GM21619 (cell line): ENCODE measurements at regions not wholly inside any gene's neighbourhood (a gene's known extent, or its start where the extent isn't known, plus 50 kb on each side); places are given as distances from the start of the nearest gene placed in this dataset.
"Not testable (repeated sequence)": the region's sequence is repeated elsewhere in the genome, so short reads cannot be mapped to it uniquely, and the experiment has no call there.

Experiments used
- ATAC-seq: cut with Tn5 transposase; IDR thresholded peaks from one replicate; pipeline ENCODE4 v1.9.1; 2021; ENCODE audit not compliant: unreplicated experiment

- ATAC-seq = no peak
These were observed 415.9 kb downstream of the ETS1 start for GRCh38 chr11:128171506-128171905.

- no peak for ATAC-seq
These were observed 421.8 kb downstream of the ETS1 start for GRCh38 chr11:128165572-128165971.

DNA sequence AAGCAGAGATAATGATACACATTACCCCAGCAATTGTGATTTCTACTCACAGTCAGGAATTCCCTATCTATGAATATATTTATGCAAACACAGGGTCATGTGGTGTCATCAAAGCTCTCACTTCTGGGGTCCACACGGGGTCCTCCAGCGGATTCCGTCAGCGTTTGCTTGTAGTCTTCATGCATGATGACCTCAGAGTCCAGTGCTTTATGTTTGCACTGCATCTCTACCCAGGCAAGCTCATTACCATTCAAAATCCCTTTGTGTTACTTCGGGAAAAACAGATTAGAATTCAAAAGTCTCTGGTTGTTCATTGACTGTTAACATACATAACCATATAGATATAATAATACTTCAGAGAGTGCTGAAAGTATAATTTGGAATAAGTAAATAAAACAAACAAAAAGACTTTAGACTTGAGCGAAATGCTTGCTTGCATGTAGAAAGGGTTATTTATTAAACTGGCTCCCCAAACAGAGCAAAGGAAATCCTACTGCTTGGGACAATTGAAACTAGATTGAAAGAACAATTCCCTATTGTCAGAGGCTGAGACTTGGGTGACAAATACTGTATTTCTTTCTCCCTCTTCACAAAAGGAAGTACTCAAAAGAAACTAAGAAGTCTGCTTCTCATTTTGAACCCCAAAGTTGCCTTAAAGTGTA, 423.1 kb downstream of the ETS1 start:
- ATAC-seq = no peak

- no peak for ATAC-seq
These were observed 425.4 kb downstream of the ETS1 start for GRCh38 chr11:128161994-128162393.

DNA sequence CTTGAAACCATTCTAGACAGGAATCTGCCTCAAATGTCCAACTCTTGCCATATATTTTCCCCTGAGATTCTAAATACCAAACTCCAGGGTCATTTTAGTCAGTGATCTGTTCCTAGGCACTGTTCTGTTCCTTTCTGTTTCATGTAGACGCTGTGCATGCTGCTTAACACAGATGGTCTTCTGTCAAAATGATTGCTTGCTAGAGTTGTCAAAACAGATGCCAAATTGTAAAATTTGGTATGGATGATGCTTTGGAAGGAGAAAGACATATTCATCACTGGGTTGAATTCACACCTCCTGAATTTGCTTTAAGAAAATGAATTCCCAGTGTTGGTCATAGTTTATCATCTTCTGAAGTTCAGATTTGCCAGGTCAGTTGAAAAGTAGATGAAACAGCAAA, 425.9 kb downstream of the ETS1 start:
- ATAC-seq = no peak

DNA sequence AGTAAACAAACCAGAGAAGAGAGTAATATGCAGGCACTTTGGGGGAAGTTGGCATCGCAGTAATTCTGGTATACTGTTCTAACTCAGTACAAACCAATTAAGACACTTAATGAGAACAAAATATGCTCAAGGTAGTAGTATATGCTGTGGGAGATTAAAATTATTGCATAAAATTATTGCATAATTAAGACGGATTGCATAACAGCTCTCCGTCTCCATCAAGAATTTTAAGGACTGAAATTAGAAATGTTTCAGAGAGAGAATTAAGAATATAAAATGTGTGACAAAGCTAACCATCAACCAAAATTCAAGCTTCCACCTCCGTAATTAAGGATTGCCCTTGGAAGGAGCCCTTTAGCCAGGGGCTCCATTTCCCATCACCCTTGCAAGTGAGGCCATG, 428.5 kb downstream of the ETS1 start:
- ATAC-seq = no peak

- ATAC-seq = peak; percentile 92
These were observed 429.7 kb downstream of the ETS1 start for GRCh38 chr11:128157423-128158298.

DNA sequence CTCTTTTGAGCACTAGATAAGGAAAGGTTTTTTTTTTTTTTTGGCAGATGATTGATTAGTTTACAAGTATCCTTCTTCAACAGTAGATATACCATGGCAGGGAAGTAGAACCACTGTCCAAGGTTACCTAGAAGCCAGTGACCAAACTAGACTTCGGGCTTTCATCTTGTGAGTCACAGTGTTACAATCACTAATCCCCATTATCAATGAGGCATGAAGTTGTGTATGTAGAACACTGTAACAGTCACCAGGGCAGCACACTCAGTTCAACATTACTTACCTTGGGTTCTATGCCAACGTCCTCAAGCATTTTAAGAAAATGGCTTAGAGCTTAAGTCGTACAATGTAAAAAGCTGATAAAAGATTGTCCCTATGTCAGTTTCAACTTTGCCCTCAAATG, 430.9 kb downstream of the ETS1 start:
- ATAC-seq = no peak

DNA sequence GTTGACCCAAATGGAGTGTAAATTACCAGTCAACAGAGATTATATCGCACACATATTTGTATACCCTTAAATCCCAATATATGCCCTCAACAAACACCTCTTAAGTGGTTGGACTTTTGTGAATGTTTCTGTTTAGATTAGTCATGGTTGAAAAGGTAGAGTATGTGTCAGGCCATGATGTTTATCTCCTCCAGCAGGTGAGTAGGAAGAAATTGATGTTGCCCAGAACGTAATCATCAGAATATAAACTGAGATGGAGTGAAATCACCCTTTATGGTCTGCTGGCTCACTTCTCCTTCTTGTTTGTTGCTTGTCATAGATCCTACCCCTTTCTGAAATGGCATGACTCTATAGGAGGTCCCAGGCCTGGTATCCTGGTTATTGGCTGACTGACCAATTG, 431.8 kb downstream of the ETS1 start:
- no peak for ATAC-seq

GRCh38 chr11:128153697-128154048, 433.7 kb downstream of the ETS1 start:
- ATAC-seq = no peak

- no peak for ATAC-seq
These were observed 434.3 kb downstream of the ETS1 start for GRCh38 chr11:128152796-128153696.

DNA sequence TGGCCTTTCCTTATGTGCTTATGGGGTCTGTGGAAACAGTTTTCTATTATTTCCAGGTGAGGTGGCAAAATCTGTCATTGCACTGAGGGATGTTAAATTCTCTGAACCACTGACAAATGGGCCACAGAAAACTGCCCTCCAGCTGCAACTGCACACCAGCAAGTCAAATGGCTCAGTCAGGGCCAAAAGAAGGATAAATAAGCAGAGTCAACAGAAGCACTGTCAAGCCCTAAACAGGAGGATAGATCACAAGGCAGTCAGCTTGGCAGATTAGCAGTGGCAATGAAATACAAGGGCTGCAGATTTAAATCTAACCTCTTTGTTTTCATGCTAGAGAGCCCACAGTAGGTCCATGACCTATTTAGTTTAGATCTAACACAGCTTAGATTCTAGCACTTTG, 435.6 kb downstream of the ETS1 start:
- ATAC-seq = no peak

DNA sequence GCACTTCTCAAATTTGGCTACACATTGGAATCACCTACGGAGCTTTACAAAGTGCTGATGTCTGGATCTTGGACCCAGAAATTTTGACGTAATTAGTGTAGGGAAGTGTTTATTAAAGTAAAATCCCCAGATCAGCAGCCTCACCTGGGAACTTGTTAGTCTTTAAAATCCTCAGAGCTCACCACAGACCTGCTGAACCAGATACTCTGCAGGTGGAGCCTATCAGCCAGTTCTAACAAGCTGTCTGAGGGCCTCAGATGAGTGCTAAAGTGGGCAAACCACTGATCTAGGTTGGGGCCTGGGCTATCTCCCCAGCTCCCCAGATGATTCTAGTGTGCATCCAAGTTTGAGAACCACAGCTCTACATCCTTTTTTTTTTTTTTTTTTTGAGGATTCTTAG, 436.0 kb downstream of the ETS1 start:
- ATAC-seq = no peak

- ATAC-seq = no peak
These were observed 439.1 kb downstream of the ETS1 start for GRCh38 chr11:128148208-128148607.

GRCh38 chr11:128146926-128147605, 440.3 kb downstream of the ETS1 start:
- no peak for ATAC-seq

DNA sequence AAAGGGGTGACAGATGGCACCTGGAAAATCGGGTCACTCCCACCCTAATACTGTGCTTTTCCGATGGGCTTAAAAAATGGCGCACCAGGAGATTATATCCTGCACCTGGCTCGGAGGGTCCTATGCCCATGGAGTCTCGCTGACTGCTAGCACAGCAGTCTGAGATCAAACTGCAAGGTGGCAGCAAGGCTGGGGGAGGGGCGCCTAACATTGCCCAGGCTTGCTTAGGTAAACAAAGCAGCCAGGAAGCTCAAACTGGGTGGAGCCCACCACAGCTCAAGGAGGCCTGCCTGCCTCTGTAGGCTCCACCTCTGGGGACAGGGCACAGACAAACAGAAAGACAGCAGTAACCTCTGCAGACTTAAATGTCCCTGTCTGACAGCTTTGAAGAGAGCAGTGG, 447.1 kb downstream of the ETS1 start:
- not testable (repeated sequence) for ATAC-seq

DNA sequence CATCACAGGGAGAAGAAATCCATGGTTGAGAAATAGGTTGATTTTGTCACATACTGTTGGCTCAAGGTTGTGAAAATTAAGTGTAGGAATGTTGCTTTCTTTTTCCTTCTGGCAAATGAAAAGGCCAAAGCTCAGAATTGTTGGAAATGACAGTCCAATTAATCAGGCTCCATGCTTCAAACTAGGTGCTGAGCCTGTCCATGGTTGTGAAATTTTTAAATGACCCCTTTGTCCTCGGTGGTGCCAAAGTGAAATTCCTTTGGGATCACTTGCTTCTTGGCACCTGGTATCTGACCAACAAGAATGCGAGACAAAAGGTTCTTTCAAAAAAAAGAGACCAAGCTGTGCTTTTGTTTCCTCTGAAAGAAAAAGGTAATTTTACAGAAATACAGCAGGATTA, 451.9 kb downstream of the ETS1 start:
- no peak for ATAC-seq

DNA sequence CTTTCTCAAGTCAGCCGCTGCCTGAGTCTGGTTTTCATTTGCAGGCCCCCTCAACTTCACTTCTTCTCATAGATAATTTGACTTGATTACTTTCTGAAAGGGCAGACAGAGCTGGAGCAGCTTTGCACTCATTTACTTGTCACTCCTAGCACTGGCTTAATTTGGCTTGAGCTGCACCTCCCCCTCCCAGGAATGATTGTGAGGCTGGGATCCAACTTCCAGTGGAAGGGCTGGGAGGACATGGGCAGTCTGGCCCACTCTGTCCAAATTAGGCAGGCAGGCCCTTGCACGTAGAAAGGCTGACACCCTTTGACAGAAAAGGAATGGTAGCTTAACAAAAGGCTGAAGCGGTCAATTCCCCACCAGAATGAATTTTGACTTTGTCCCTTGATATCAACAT, 453.9 kb downstream of the ETS1 start:
- ATAC-seq = no peak

DNA sequence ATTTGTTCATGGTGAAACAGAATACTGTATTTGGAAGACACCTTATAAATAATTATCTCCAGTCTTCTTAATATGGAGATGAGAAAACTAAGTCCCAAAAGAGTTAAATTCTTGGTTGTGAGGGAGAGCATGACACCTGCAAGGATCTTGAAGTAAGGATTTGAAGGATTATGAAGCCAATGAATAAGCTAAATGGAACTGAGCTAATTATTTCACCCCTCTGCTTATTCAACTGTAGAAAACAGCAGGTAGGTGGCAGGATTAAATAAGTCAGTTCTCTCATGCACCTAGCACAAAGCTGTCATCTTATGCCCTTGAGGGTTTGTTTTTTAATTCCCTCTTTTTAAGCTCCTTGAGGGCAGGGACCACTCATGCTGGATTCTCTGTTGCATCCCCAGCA, 457.3 kb downstream of the ETS1 start:
- no peak for ATAC-seq

DNA sequence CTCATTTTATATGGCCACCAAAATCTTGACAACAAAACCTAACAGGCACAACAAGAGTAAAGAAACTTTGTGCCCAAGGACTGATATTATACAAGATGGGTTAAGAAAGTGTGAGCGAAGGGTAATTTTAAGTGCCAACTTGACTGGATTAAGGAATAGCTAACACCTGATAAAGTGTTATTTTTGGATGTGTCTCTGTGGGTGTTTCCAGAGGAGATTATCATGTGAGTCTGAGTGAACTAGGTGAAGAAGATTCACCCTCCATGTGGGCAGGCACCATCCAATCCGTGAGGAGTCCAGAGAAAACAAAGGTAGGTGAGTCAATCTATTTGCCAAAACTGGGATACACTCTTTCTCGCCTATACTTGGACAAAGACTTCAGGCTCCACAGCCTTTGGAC, 461.6 kb downstream of the ETS1 start:
- no peak for ATAC-seq

GRCh38 chr11:128116885-128117284, 470.5 kb downstream of the ETS1 start:
- ATAC-seq = no peak
